SIG-M5 treated with dmso at 0.1 percent for 504 hours (cell line): ENCODE measurements at regions not wholly inside any gene's neighbourhood (a gene's known extent, or its start where the extent isn't known, plus 50 kb on each side); places are given as distances from the start of the nearest gene placed in this dataset.

Experiments used
- DNase-seq: peaks from one replicate; lab custom pipeline; 2025; ENCODE audit not compliant: unreplicated experiment; lab: John Stamatoyannopoulos, UW

DNA sequence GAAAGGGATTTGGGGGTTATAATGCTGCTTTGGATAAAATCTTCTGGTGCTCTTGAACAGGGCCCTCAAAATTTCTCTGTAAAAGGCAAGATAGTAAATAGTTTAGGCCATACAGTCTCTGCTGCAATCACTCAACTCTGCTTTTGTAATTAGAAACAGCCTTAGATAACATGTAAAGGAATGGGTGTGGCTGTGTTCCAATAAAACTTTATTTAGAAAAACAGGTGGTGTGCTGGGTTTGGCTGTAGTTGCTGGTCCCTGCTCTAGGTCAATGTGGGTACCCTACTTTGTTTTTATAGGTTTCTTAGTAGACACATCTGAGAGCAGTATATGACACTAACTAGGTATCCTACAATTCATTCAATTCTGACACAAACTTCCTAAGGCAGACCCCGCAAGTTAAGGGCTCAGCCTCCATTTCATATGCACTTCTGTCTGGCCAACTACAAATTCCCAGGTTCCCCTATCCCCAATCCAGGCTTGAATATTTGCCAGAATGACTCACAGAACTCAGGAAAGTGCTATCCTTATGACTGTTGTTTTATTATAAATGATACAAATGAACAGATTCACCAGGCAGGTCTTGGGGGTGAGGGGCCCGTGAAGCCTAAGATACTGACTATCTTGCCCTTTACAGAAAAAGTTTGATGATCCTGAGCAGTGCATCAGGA lies 349.9 kb downstream of the RPS24 start:
- DNase-seq = no peak

DNA sequence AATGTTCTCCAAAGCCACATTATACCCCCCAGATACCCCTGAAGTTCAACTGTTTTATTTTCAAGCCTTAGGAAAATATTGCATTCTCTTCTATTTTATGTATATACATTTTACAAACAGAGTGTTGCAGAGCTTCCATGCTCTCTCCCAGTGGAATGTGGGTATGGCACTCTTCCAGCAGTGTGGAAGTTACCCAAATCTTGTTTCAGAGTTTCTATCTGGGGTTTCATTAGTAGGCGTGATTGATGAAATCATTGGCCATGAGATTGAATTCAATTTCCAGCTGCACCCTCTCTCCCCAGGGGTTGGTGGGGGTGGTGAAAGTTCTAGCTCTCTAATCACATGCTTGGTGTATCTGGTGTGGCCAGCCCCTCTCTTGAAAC lies 350.4 kb downstream of the RPS24 start:
- no peak for DNase-seq

DNA sequence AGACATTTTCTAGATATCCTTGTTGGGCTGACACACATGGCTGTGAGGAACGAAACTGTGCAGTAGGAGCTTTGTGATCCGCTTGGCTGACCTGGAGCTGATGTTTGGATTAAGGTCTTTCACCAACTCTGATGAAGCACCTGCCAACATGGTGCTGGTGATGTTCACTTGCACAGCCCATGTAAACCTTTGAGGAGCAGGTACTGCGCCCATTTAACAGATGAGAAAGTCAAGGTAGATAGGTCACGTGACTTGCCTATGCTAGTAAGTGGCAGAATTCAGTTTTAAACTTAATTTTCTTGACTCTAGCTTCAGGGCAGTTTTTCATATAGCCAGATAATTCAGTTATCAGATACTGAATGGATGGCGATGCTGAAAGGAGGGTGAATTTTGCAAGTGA lies 351.9 kb downstream of the RPS24 start:
- DNase-seq = no peak

DNA sequence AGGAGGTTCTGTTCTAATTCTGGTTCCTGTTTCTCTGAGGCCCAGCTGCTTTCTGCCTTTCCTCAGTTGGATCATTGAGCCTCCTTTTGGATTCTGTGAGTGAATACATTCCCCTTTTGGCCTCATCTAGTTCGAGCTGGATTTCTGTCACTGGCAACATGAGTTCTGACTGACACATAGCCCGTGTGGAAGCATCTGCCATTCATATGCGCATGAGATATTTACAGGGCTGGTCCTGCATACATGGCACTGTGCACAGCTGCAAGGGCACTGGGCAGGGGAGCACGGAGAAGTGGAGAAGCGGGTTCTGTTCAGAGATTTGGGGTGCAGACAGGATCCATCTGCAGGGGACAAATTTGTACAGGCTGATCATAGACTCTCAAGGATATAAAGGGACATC lies 352.8 kb downstream of the RPS24 start:
- no peak for DNase-seq

DNA sequence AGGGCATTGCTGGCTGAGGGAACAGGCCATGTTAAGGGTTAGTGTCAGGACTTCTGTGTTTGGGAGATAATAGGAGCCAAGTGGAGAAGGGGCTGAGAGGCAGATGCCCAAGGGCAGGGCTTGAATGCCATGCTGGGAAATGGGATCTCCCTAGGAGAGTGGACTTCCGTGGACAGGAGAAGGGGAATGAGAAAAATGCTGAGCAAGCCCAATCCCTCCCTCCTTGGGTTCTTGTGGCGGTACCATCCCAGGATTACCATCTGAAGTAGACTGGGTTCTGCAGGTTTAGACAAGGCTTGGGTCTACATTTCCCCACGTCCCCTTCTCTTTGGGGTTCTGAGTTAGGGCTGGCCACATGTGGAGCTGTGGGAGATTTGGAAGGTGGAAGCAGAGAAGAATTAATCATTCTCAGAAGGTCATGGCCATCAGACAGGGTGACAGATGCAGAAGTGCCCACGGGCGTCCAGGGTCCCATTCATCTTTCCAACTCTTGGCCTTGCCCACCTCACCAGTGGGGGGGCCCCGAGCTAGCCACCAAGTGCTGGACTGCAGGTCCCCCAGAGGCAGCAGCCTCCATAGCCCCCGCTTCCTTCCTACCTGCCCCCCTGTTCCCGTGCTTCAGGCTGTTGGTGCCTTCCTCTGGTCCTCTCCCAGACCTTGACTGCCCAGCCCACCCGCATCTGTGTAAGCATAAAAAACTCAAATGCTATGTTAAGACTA lies 354.8 kb downstream of the RPS24 start:
- no peak for DNase-seq

DNA sequence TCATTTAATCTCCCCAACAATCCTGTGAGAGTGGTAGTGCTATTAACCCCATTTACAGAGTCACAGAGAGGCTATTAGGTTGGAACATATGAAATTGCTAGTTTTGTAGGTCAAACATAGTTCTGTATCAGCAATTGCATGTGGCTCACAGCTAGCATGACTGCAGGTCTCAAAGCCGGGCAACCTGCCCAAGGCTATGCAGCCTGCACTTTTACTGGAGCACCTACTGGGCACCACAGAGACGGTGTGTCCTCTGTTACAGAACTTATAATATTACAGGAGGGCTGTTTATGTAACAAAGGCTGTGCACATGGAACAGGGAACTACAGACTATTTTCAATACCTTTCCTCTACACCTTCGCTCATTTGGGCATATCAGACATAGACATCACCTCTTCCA lies 355.8 kb downstream of the RPS24 start:
- no peak for DNase-seq

DNA sequence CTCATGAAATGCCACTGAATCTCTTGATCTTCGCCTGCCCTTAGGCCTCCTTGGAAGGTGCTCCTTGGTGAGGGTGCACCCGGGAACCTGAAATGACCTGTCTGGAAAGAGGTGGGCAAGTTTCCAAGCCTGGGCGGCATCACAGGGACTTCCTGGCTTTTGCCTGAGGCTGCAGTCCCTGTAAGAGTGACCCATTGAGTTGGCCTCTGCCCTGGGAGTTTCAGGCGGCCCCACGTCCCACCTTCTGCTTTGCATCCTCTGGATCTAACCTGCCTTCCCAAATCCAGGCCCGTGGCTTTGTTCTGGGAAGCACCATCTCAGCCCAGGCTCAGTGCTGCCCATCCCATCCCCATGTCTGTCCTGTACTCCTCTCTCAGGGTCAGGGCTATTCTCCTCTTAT lies 356.4 kb downstream of the RPS24 start:
- DNase-seq = no peak

DNA sequence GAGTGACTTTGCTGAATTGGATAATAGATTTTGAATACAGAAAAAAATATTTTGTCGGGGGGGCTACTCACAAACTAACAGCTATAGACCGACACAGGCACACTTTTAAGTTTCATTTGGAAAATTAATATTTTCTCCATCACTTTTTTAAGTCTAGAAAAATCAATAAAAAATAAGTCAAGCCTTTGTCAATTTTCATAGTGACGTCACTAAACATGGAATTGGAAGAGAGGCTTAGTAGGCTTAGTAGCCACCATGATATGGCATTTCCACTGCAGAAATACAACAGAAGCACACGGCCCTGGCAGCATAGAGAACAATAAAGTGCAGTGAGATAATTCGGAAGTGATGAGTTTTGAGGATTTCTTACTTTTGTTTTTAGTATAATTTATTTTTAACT lies 357.2 kb downstream of the RPS24 start:
- no peak for DNase-seq

DNA sequence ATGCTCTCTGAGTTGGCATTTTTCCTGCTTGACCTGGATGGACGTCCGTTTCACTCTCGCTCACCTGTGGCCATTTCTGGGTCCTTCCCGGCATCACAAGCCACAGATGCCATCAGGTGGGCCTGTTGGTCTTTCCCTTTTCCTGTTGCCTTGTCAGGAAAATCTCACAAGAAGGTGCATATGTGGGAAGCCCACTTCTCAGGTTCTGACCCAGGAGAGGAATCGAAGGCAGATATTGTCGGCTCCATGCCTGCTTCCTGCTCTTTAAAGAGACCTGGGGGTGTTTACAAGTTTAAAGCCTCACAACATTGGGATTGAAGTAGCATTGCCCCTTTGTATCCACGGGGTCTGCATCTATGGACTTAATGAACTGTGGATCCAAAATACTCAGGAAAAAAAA lies 357.9 kb downstream of the RPS24 start:
- no peak for DNase-seq

DNA sequence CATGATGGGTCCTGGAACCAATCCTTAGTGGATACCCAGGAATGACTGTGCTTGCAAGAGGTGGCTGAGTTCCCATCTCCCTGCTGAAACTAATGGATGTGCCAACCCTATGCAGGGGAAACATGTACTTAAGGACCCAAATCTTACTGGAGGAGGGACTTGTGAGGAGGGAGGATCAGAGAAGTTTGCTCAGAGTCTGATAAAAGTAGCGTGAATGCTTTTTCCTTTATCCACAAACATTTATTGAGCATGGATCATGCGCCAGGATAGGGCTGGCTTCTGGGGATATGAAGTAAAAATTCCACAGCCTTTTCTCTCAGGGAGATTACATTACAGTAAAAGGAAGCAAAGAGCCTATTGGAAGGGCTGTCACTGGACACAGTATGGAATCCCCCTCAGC lies 358.5 kb downstream of the RPS24 start:
- DNase-seq = no peak

DNA sequence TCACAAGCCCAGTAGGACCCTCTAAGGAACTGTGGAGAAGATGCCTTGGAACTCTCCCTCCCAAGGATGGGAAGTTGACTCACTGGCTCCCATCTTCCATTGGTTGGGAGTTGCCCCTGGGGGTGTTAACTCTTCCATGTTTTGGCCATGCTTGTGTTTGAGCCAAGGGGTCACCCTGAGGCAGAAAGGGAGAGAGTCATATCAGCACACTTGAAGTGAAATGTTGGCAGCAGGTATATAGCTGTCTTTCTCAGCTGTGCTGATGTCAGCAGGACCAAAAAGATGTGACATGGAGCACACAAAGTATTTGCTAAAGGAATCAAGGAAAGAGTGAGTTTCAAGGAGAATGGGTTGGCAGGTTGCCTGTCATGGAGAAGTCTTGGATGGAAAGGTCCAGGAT lies 359.4 kb downstream of the RPS24 start:
- DNase-seq = no peak

DNA sequence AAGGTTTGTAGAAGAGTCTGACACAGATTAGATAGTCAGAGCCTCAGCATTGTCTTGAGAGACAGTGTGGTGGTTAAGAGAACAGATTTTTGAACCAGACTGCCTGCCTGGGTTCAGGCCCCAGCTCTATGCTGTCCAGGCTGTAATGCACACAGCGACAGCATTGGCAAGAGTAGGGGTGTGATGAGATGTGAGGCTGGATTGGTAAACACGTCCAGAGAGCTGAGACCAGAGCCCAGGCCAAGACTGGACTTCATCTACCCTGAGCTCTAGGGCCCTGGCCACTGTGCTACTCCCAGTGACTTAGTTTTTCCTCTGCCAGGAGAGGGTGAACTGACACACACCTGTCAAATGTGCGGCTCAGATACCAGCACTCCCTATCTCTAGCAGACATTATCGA lies 360.4 kb downstream of the RPS24 start:
- DNase-seq = no peak

DNA sequence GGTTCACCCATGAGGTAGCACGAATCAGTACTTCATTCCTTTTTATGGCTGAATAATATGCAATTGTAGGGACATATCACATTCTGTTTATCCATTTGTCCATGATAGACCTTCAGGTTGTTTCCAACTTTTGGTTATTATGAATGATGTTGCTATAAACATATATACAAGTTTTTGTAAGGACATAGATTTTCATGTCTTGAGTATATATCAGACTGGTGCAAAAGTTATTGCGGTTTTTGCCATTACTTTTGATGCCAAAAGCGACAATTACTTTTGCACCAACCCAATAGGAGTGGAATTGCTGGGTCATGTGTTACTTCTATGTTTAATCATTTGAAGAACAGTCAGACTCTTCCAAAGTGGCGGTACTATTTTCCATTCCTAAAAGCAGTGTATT lies 361.5 kb downstream of the RPS24 start:
- DNase-seq = no peak

DNA sequence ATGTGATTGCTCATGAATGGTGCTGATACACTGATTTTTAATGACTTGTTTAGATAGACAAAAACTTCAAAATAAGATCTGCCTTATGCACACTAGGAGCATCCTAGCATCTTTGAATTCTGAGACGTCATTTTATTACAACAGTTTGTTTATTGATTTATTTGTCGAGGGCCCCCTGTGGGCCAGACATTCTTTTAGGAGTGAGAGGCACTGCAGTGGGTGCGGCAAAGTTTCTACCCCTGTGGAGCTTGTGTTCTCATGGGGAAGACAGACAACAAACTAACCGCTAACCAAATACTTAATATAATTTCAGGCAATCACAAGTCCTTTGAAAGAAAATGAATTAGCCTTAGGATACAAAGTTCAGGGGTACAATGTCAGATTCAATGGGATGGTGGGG lies 363.1 kb downstream of the RPS24 start:
- no peak for DNase-seq

DNA sequence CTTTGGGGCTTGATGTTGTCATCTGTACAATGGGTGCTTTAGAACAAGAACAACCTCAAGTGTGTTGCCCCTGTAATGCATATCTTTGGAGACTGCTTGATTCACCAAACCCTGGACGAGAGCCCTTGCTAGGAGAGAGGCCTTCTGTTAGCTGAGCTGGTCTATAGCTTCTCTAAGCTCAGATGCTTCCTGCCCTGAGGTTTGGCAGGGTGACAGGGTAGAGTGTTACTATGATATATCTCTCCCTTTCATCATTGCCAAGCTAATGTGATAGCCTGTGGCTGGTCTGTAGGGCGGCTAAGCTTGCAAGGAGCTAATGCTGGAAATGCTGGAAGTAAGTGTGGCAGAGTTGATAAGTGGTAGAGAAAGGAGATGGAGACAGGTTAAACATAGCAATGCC lies 364.1 kb downstream of the RPS24 start:
- no peak for DNase-seq

DNA sequence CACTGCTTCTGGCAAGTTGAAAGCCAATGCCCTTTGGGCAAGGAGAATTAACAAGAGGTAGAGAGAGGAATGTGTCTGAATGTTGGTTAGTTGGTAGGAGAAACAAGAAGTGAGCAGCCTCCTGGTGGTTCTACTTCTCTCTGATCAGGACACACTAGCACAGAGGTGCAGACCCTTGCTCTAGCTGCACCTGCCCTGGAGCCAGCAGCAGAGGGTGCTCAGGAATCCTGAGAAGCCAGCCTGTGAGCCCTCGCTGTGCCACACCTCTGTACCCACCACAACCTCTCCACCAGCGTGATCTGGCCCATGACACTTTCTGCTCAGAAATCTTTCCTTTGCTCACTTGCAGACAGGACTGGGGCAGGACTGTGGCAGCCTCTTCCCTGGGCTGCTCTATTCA lies 364.7 kb downstream of the RPS24 start:
- no peak for DNase-seq

DNA sequence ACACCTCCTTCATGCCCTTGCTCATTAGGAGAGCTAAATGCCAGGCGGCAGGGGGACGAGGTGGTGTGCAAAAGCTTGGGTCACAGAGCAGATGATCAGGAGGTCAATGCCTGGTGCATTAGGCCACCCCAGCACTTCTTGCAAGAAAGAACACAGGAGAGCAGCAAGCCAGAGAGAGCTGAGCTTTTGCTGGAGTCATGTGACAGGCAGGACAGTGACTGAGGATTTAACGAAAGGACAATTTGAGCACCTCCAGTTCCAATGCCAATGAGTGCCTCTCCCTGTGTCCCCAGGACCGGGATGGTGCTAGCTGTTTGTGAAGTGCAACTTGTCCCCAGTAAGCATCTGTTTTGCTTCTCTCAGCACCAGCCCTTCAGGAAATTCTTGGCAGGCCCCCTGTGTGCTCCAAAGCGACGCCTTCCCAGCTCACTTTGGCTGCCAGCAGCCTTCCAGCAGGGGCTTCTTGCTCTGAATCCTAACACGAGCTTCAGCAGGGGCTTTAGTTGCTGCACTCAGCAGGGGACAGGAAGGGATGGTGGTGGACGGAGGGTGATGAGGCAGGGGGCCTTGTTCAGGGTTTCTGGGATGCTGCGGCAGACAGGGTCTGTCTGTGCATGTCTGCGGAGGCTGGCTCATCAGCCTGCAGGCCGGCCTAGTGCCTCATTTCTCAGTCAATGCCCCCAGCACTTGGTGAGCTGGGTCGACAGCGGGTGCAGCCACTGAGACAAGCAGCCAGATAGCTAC lies 368.1 kb downstream of the RPS24 start:
- no peak for DNase-seq

DNA sequence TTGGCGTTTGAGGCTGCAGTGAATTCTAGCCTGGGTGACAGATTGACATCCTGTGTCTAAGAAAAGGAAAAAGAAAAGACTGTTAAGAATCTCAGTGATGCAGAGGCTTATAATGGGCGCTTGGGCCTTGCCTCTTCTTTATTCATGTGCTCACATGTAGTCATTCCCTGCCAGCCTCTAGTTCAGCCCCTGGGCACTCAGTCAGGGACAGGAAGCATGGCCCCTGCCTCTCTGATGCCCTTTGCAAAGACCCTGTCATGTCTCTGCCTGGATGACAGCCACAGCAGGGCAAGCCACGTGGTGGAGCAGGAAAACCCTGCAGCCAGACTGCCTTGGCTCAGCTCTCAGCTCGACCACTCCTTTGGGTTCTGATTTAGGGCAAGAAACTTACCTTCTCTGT lies 368.9 kb downstream of the RPS24 start:
- no peak for DNase-seq

DNA sequence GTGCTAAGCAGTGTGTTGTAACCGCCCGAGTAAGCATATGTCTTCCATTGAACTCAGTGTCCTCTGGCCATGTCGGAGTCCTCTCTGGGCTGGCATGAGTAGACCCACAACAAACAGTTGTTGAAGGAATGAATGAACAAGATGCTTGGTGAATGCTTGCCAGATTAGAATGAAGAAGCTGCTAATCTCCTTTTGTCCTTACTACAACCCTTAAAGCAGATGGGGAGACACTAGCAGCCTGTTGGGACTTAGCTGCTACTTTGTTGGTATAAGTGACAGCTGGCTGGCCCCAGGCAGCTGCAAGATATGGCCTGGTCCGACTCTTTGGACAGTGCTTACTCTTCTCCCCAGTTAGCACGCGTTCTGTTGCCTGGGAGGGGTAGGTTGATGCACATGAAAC lies 370.1 kb downstream of the RPS24 start:
- no peak for DNase-seq

DNA sequence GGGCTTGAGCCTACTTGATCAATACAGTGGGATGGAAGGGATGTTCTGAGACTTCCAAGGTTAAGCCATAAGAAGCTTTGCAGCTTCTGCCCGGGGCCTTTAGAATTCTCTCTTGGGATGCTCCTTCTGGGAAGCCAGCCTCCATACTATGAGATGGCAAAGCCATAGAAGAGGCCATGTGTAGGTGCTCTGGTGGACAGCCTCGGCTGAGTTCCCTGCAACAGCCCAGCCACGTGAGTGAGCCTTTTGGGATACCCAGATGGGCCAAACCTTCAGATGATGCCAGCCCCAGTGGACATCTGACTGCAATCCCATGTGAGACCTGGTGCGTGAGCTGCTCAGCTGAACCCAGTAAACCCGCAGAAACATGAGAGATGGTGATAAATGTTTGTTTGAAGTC lies 370.6 kb downstream of the RPS24 start:
- no peak for DNase-seq

DNA sequence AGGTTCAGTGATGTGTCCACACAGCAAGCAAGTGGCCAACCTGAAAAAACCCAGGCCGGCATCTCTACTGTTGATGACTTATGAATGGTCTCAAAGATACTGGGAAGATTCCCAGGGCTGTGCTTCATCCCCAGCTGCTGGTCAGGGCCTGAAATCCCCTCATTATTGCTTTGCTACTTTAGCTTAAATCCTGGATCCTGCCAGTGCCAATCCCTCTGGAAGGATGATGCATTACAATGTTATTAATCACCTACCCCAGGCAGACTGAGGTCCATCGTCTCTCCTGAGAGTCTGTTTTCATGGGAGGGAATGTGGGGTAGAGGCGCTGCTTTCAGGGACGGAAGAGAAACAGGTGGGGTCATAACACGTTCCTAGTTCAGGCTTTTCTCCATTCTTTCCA lies 371.6 kb downstream of the RPS24 start:
- DNase-seq = no peak

DNA sequence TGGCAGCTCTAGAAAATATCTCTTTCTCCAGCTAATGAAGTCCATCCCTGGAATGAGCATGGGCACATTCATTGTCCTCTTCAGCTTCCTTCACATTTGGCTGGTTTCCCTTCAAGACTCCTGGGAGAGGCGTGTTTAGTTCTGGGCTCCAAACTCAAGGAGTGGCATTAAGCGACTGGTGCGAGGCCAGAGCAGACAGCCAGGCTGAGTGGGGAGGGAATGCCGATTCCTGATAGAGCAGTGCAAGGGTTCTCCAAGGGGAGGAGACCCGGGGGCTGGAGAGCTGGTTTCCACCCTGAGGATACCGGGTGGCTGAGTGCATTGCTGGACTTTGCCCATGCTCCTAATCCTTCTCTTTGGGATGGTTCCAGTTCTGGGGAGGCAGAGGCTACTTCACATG lies 372.1 kb downstream of the RPS24 start:
- no peak for DNase-seq

DNA sequence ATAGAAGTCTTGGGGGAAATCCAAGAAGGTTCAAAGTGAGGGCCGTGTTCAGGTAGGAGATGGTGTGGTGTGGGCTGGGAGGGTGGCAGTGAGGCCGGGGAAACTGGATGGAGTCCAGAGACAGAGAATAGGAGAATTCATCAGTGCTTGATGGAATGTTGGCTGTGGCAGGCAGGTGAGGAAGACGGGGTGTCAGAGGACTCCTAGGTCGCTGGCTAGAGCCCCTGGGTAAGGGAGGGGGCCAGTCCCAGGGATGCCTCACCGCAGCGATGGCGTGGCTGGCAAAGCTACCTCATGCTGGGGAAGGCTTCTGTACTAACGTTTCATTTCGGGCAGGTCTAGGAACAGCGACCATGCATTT lies 373.0 kb downstream of the RPS24 start:
- no peak for DNase-seq
